ENCODE measurements at regions not wholly inside any gene's neighbourhood (a gene's known extent, or its start where the extent isn't known, plus 50 kb on each side); places are given as distances from the start of the nearest gene placed in this dataset.

- H3K4me1 ChIP-seq (ENCODE audit: control insufficient read depth, insufficient read depth, low read length): no peaks in the 10 kb centered on the region
- no peaks in the 10 kb centered on the region for H3K9me3 ChIP-seq (ENCODE audit: control insufficient read depth, low read length)
- no peak overlapping the region for H3K4me3 ChIP-seq (ENCODE audit: low read length)
- no peaks in the 10 kb centered on the region for H3K27me3 ChIP-seq (ENCODE audit: control insufficient read depth, insufficient read depth)
- H3K27ac ChIP-seq (ENCODE audit: low read length): no peak overlapping the region
- intact Hi-C loops (cut with DNase I): no loop called here
- no peak for ATAC-seq
- WGBS: 58% methylated on average over 3 of the region's 3 CpGs
- no peak for DNase-seq
Measured at GRCh38 chr10:129171812-129172211, 295.2 kb upstream of the MGMT start.

DNA sequence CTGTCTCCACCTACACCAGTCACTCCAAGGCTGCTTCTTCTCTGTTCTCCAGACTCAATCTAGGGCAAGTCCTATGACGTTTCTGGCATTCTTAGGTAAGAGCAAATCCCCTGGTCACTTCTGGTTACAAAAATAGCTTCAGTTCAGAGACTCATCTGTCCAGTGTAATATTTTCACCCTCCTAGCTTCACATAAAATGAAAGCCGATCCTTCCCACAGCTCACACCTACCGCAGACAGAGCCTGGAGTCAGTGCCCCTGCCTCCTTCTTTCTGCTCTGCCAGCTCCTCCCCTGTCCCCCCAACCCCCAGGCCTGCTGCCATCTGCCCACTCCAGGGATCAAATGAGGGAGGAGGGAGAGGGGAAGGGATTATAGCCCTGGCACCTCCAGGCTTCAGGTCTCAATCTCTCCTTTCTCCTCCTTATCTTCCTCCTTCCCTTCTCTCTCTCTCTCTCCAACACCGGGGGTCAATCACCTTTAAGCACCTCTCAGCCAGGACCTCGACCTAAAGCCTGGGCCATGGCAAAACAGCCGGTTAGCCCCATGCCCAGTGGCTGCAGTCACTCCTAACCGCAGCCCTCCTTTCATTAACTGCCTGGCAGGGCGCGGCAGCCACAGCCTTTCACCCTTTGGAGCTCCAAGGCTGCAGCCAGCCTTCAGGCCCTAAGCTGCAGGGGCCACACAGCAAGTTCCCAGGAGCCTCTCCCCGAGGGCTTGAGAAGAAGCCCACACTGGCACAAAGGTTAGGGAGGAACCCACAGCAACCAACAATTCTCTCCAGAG is 292.6 kb upstream of the MGMT start:
- no peak overlapping the region for H3K27ac ChIP-seq (ENCODE audit: low read length)
- no peak for ATAC-seq

GRCh38 chr10:129179245-129179971 is 287.6 kb upstream of the MGMT start:
- WGBS: 77% methylated on average over 9 of the region's 9 CpGs
- no peaks in the 10 kb centered on the region for H3K4me1 ChIP-seq (ENCODE audit: control insufficient read depth, insufficient read depth, low read length)
- intact Hi-C loops (cut with DNase I): no loop called here
- H3K27me3 ChIP-seq (ENCODE audit: control insufficient read depth, insufficient read depth): no peaks in the 10 kb centered on the region
- ATAC-seq (no peak), DNase-seq (no peak)
- H3K27ac ChIP-seq (ENCODE audit: low read length): no peak overlapping the region
- H3K9me3 ChIP-seq (ENCODE audit: control insufficient read depth, low read length): no peaks in the 10 kb centered on the region
- no peak overlapping the region for H3K4me3 ChIP-seq (ENCODE audit: low read length)

More for the DNA sequence above, 292.6 kb upstream of the MGMT start:
- H3K4me3 ChIP-seq (ENCODE audit: low read length): no peak overlapping the region
- intact Hi-C loops (cut with DNase I): no loop called here
- no peaks in the 10 kb centered on the region for H3K4me1 ChIP-seq (ENCODE audit: control insufficient read depth, insufficient read depth, low read length)
- DNase-seq: no peak
- WGBS: 70% methylated on average over 10 of the region's 10 CpGs
- H3K9me3 ChIP-seq (ENCODE audit: control insufficient read depth, low read length): no peaks in the 10 kb centered on the region
- H3K27me3 ChIP-seq (ENCODE audit: control insufficient read depth, insufficient read depth): no peaks in the 10 kb centered on the region

DNA sequence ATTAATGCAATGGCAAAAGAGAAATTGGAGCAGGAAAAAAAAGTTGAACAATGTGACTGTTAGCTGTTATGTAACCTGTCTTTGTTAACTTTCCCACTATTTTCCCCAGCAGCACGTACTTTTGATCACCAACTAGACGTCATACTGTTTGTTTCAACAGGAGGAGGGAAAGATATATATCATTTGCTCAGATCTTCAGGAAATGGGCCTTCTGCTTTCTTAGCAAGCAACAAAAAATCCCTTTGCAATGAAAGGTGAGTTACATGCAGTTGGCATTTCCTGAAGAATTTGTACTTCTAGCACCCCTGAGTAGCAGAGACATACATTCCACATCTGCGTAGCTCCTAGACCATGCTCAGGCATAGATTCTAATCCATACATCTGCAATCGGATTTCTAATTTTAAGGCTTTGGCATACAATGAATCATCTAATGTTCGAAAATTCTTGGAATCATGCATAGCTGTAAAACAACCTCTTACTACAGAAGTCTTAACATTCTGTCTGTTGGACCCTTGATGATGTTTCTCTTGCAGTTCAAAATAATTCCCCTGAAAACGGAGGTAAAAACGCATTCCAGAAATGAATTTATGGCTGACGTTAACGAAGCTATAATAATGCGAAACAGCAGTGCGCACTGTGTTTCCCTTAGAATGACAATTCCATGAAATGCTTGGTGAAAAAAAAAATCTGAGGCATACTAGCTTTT is 286.9 kb upstream of the MGMT start:
- Histone ChIP-seq H3K27ac (ENCODE audit: low read length) (no peak overlapping the region), H3K27me3 (ENCODE audit: control insufficient read depth, insufficient read depth) (no peaks in the 10 kb centered on the region), H3K4me3 (ENCODE audit: low read length) (no peak overlapping the region), H3K4me1 (ENCODE audit: control insufficient read depth, insufficient read depth, low read length) (no peaks in the 10 kb centered on the region), H3K9me3 (ENCODE audit: control insufficient read depth, low read length) (no peaks in the 10 kb centered on the region)
- DNase-seq (no peak), ATAC-seq (no peak)
- intact Hi-C loops (cut with DNase I): no loop called here
- WGBS: 88% methylated on average over 11 of the region's 11 CpGs

DNA sequence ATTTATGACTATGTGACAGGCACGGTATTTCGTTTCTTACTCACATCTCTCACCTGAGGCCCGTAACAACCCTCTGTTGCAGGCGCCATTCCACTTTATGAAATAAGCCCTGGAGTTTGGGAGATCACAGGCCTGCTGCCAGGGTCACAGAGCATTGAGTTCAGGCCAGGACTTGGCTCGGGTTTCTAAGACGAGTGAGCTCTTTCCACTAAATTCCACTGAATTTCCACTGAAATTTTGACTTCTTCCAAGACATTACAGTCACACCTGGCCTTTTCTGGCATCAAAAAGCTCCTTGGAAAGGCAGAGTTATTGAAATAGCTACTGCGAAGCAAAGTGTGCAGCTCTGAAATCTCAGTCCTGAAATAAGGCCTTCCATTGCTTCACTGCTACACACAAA is 282.8 kb upstream of the MGMT start:
- 69% methylated on average over 7 of the region's 7 CpGs for WGBS
- Histone ChIP-seq H3K9me3 (ENCODE audit: control insufficient read depth, low read length) (no peaks in the 10 kb centered on the region), H3K4me1 (ENCODE audit: control insufficient read depth, insufficient read depth, low read length) (no peaks in the 10 kb centered on the region), H3K4me3 (ENCODE audit: low read length) (no peak overlapping the region), H3K27me3 (ENCODE audit: control insufficient read depth, insufficient read depth) (no peaks in the 10 kb centered on the region), H3K27ac (ENCODE audit: low read length) (no peak overlapping the region)
- DNase-seq (no peak), ATAC-seq (no peak)
- intact Hi-C loops (cut with DNase I): no loop called here

- ATAC-seq (no peak), DNase-seq (no peak)
- Histone ChIP-seq H3K27ac (ENCODE audit: low read length) (no peak overlapping the region), H3K4me3 (ENCODE audit: low read length) (no peak overlapping the region), H3K4me1 (ENCODE audit: control insufficient read depth, insufficient read depth, low read length) (no peaks in the 10 kb centered on the region), H3K9me3 (ENCODE audit: control insufficient read depth, low read length) (no peaks in the 10 kb centered on the region), H3K27me3 (ENCODE audit: control insufficient read depth, insufficient read depth) (no peaks in the 10 kb centered on the region)
- intact Hi-C loops (cut with DNase I): no loop called here
- 58% methylated on average over 2 of the region's 2 CpGs for WGBS
Measured at GRCh38 chr10:129187331-129187730, 279.7 kb upstream of the MGMT start.

DNA sequence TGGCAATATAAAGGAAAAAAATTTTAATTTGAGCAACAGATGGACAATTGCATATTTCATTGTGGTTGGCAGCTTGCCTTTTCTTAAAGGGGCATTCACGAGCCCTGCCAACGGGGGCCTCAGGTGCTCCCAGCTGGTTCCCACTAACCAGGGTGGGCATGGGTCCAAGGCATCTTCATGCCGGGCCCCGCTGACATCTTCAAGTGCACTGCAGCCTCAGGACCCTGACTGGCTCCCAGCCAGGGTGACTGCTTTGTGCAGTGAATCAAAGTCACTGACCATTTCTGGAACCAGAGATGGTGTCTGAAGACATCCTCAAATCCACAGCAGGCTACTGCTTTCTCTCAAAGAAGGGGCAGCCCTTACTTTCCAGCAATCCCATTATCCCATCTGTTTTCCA is 275.2 kb upstream of the MGMT start:
- H3K27ac ChIP-seq (ENCODE audit: low read length): no peak overlapping the region
- no peaks in the 10 kb centered on the region for H3K27me3 ChIP-seq (ENCODE audit: control insufficient read depth, insufficient read depth)
- H3K4me1 ChIP-seq (ENCODE audit: control insufficient read depth, insufficient read depth, low read length): no peaks in the 10 kb centered on the region
- H3K4me3 ChIP-seq (ENCODE audit: low read length): no peak overlapping the region
- WGBS: 20% methylated on average over 4 of the region's 4 CpGs
- peak in 1 of 2 donors; percentile 15 for ATAC-seq
- intact Hi-C loops (cut with DNase I): no loop called here
- peak; percentile 44 to 82 (median 59) for DNase-seq
- H3K9me3 ChIP-seq (ENCODE audit: control insufficient read depth, low read length): no peaks in the 10 kb centered on the region

- WGBS: 42% methylated on average over 11 of the region's 11 CpGs
- DNase-seq: peak; percentile 73 to 90 (median 73)
- H3K27me3 ChIP-seq (ENCODE audit: control insufficient read depth, insufficient read depth): no peaks in the 10 kb centered on the region
- intact Hi-C loops (cut with DNase I): no loop called here
- no peaks in the 10 kb centered on the region for H3K4me1 ChIP-seq (ENCODE audit: control insufficient read depth, insufficient read depth, low read length)
- ATAC-seq: peak; percentile 86 to 95
- H3K9me3 ChIP-seq (ENCODE audit: control insufficient read depth, low read length): no peaks in the 10 kb centered on the region
- peak overlapping the region; percentile 9 for H3K27ac ChIP-seq (ENCODE audit: low read length)
- H3K4me3 ChIP-seq (ENCODE audit: low read length): no peak overlapping the region
Measured at GRCh38 chr10:129192344-129193128, 274.5 kb upstream of the MGMT start.

GRCh38 chr10:129193148-129193547 is 273.9 kb upstream of the MGMT start:
- H3K9me3 ChIP-seq (ENCODE audit: control insufficient read depth, low read length): no peaks in the 10 kb centered on the region
- peak in 1 of 3 donors; percentile 19 for DNase-seq
- ATAC-seq: peak; percentile 32 to 51
- 61% methylated on average over 12 of the region's 12 CpGs for WGBS
- no peak overlapping the region for H3K27ac ChIP-seq (ENCODE audit: low read length)
- intact Hi-C loops (cut with DNase I): no loop called here
- no peaks in the 10 kb centered on the region for H3K4me1 ChIP-seq (ENCODE audit: control insufficient read depth, insufficient read depth, low read length)
- no peak overlapping the region for H3K4me3 ChIP-seq (ENCODE audit: low read length)
- no peaks in the 10 kb centered on the region for H3K27me3 ChIP-seq (ENCODE audit: control insufficient read depth, insufficient read depth)

- H3K4me1 ChIP-seq (ENCODE audit: control insufficient read depth, insufficient read depth, low read length): no peaks in the 10 kb centered on the region
- no peak for ATAC-seq
- no peaks in the 10 kb centered on the region for H3K9me3 ChIP-seq (ENCODE audit: control insufficient read depth, low read length)
- intact Hi-C loops (cut with DNase I): no loop called here
- no peak overlapping the region for H3K4me3 ChIP-seq (ENCODE audit: low read length)
- DNase-seq: no peak
- H3K27ac ChIP-seq (ENCODE audit: low read length): no peak overlapping the region
- H3K27me3 ChIP-seq (ENCODE audit: control insufficient read depth, insufficient read depth): no peaks in the 10 kb centered on the region
- 78% methylated on average over 3 of the region's 3 CpGs for WGBS
Measured at GRCh38 chr10:129194181-129194870, 272.7 kb upstream of the MGMT start.
